Stimulated activated CD8-positive, alpha-beta memory T cell treated with anti-CD3 and anti-CD28 coated beads, Interleukin-4, amount 100 ng/mL, for 48 hours (primary cell): ENCODE measurements at regions not wholly inside any gene's neighbourhood (a gene's known extent, or its start where the extent isn't known, plus 50 kb on each side); places are given as distances from the start of the nearest gene placed in this dataset.
A peak's percentile ranks its signal among the peaks of the same experiment; 100 is the strongest.

Source experiments
- DNase-seq: peaks from one replicate; pipeline ENCODE4 v3.0.0-alpha.2; 2020

GRCh38 chr3:30341079-30341478 is 265.3 kb upstream of the TGFBR2 start:
- DNase-seq, result no peak

- no peak for DNase-seq
These were observed 264.6 kb upstream of the TGFBR2 start for GRCh38 chr3:30341851-30342250.

- DNase-seq, result no peak
These were observed 263.9 kb upstream of the TGFBR2 start for GRCh38 chr3:30342318-30343060.

GRCh38 chr3:30343067-30343831 is 263.2 kb upstream of the TGFBR2 start:
- no peak for DNase-seq

GRCh38 chr3:30343861-30344260 is 262.5 kb upstream of the TGFBR2 start:
- DNase-seq, result no peak

- DNase-seq, result no peak
These were observed 262.1 kb upstream of the TGFBR2 start for GRCh38 chr3:30344288-30344687.

GRCh38 chr3:30346933-30347320 is 259.5 kb upstream of the TGFBR2 start:
- no peak for DNase-seq

- peak; percentile 51 for DNase-seq
These were observed 258.7 kb upstream of the TGFBR2 start for GRCh38 chr3:30347679-30348216.

GRCh38 chr3:30349507-30349906 is 256.9 kb upstream of the TGFBR2 start:
- DNase-seq, result no peak

- no peak for DNase-seq
These were observed 256.4 kb upstream of the TGFBR2 start for GRCh38 chr3:30350011-30350410.

GRCh38 chr3:30350901-30351300 is 255.5 kb upstream of the TGFBR2 start:
- DNase-seq, result no peak

GRCh38 chr3:30352410-30353318 is 253.7 kb upstream of the TGFBR2 start:
- DNase-seq, result no peak

GRCh38 chr3:30353711-30354467 is 252.5 kb upstream of the TGFBR2 start:
- peak; percentile 35 for DNase-seq

GRCh38 chr3:30354513-30354912 is 251.9 kb upstream of the TGFBR2 start:
- no peak for DNase-seq

- no peak for DNase-seq
These were observed 251.4 kb upstream of the TGFBR2 start for GRCh38 chr3:30354972-30355371.

GRCh38 chr3:30355622-30356021 is 250.8 kb upstream of the TGFBR2 start:
- DNase-seq, result no peak

- no peak for DNase-seq
These were observed 249.3 kb upstream of the TGFBR2 start for GRCh38 chr3:30356866-30357753.

GRCh38 chr3:30357897-30358296 is 248.5 kb upstream of the TGFBR2 start:
- no peak for DNase-seq

GRCh38 chr3:30358871-30359270 is 247.5 kb upstream of the TGFBR2 start:
- no peak for DNase-seq

GRCh38 chr3:30368978-30369377 is 237.4 kb upstream of the TGFBR2 start:
- no peak for DNase-seq

- DNase-seq, result no peak
These were observed 235.6 kb upstream of the TGFBR2 start for GRCh38 chr3:30370681-30371271.
